Germinal center (tissue), 1 donor: ENCODE measurements at regions not wholly inside any gene's neighbourhood (a gene's known extent, or its start where the extent isn't known, plus 50 kb on each side); places are given as distances from the start of the nearest gene placed in this dataset.

Experiments used
- DNase-seq: peaks from one replicate; pipeline ENCODE4 v3.0.0; 2012; ENCODE audit warnings: mixed read lengths, low spot score

DNA sequence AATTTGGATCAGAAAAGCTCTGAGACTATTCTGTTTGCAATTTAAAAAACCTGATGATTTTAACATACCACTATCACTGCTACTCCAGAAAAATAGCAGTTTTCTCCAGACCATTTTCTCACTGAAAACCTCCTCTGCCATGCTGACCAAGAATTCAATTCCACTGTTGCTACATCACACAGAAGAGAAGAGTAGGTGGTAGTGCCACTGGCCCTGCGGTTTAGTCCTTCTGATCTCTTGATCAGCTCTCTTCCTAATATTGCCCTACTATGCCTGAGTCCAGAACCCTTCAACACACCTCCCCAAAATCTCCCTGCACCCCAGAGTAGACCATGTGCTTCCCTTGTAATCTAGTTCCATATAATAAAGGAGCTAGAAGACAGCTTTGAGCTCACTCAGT lies 55.8 kb upstream of the HS3ST1 start:
- no peak for DNase-seq

DNA sequence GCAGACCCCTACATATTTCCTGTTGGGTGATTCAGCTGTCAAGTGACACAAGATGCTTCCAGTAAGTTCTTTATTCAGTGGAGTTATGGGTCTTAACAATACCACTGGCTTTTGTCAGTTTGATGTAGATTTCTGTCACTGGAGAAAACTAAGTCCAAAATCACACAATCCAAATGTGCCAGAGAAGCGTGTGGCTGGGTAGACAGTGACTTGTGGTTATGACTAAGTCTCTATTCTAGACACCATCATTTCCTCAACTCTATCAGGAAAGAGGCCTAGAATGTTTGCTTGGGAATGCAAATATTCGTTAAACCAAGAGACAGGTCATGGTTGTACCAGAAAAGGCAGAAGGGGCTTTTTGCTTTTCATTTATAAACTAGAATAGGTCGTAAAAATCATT lies 54.4 kb upstream of the HS3ST1 start:
- no peak for DNase-seq

DNA sequence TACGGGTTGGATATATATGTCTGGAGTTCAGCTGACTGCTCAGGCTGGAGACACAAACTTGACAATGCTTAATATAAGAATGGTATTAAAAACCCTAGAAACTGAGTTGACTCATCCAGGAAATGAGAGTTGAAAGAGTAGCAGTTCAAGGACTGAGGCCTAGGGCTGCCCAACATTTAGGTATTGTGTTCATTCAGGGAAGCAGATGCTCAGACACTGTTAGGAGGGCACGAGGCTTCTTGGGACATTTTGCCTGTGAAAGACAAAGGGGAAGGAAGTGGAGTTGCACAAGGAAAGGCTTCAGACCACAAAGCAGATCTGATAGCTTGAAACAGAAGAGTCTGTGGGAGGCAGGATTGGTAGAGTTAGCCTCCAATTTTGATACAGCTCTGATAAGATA lies 52.0 kb upstream of the HS3ST1 start:
- DNase-seq = no peak
